ENCODE measurements at regions not wholly inside any gene's neighbourhood (a gene's known extent, or its start where the extent isn't known, plus 50 kb on each side); places are given as distances from the start of the nearest gene placed in this dataset.

- TF ChIP-seq CTCF (IDR thresholded peaks at IDR 0.05) (no peak), EZH2phosphoT487 (IDR thresholded peaks at IDR 0.05) (no peak)
These were observed 512.3 kb upstream of the RAB6C start for GRCh38 chr2:129467012-129467779.

Measured in neural progenitor cell (in vitro differentiated cells).